UCSD-AML1 (cell line): ENCODE measurements at regions not wholly inside any gene's neighbourhood (a gene's known extent, or its start where the extent isn't known, plus 50 kb on each side); places are given as distances from the start of the nearest gene placed in this dataset.

Source experiments
- DNase-seq: peaks from one replicate; lab custom pipeline; 2025; ENCODE audit not compliant: unreplicated experiment; lab: John Stamatoyannopoulos, UW

- no peak for DNase-seq
Observed at GRCh38 chr4:156252358-156252921, 298.8 kb upstream of the CTSO start.

- DNase-seq: no peak
Observed at GRCh38 chr4:156251373-156252065, 297.9 kb upstream of the CTSO start.

- no peak for DNase-seq
Observed at GRCh38 chr4:156248917-156249316, 295.3 kb upstream of the CTSO start.

- DNase-seq: no peak
Observed at GRCh38 chr4:156247470-156247869, 293.8 kb upstream of the CTSO start.

GRCh38 chr4:156243015-156243414, 289.3 kb upstream of the CTSO start:
- DNase-seq: no peak

GRCh38 chr4:156242390-156242789, 288.7 kb upstream of the CTSO start:
- no peak for DNase-seq

GRCh38 chr4:156241896-156242295, 288.2 kb upstream of the CTSO start:
- no peak for DNase-seq

- no peak for DNase-seq
Observed at GRCh38 chr4:156238171-156238570, 284.5 kb upstream of the CTSO start.

- DNase-seq: no peak
Observed at GRCh38 chr4:156237231-156237630, 283.6 kb upstream of the CTSO start.

GRCh38 chr4:156230176-156230575, 276.5 kb upstream of the CTSO start:
- no peak for DNase-seq

GRCh38 chr4:156228676-156229075, 275.0 kb upstream of the CTSO start:
- DNase-seq: no peak

GRCh38 chr4:156227321-156227720, 273.7 kb upstream of the CTSO start:
- DNase-seq: no peak

- no peak for DNase-seq
Observed at GRCh38 chr4:156223985-156224384, 270.3 kb upstream of the CTSO start.

- no peak for DNase-seq
Observed at GRCh38 chr4:156217236-156217635, 263.6 kb upstream of the CTSO start.

GRCh38 chr4:156201050-156201449, 247.4 kb upstream of the CTSO start:
- DNase-seq: no peak

GRCh38 chr4:156198511-156198910, 244.8 kb upstream of the CTSO start:
- no peak for DNase-seq

- no peak for DNase-seq
Observed at GRCh38 chr4:156197216-156197615, 243.6 kb upstream of the CTSO start.

GRCh38 chr4:156196722-156197121, 243.1 kb upstream of the CTSO start:
- no peak for DNase-seq

GRCh38 chr4:156195914-156196313, 242.2 kb upstream of the CTSO start:
- no peak for DNase-seq

- no peak for DNase-seq
Observed at GRCh38 chr4:156194896-156195295, 241.2 kb upstream of the CTSO start.

- no peak for DNase-seq
Observed at GRCh38 chr4:156193800-156194199, 240.1 kb upstream of the CTSO start.

- no peak for DNase-seq
Observed at GRCh38 chr4:156193106-156193505, 239.4 kb upstream of the CTSO start.

- DNase-seq: no peak
Observed at GRCh38 chr4:156192033-156192432, 238.4 kb upstream of the CTSO start.
